Erythroblast (primary cell): ENCODE measurements at regions not wholly inside any gene's neighbourhood (a gene's known extent, or its start where the extent isn't known, plus 50 kb on each side); places are given as distances from the start of the nearest gene placed in this dataset.
"Not testable (repeated sequence)": the region's sequence is repeated elsewhere in the genome, so short reads cannot be mapped to it uniquely, and the experiment has no call there.

Experiments
- DNase-seq, 2 experiments: peaks; one replicate each; lab custom pipeline; 2025; lab: John Stamatoyannopoulos, UW
- GATA1 ChIP-seq: IDR thresholded peaks from 2 replicates; pipeline ENCODE4 v1.6.1; 2011; ENCODE audit warnings: low read depth, mild to moderate bottlenecking, control low read depth, low read length, moderate library complexity
- POLR2A ChIP-seq: IDR thresholded peaks from 2 replicates; pipeline ENCODE4 v1.6.1; 2011; ENCODE audit warnings: mild to moderate bottlenecking, low read length

GRCh38 chr10:42883993-42884983, 101.7 kb downstream of the BMS1 start:
- no peak for DNase-seq
- TF ChIP-seq POLR2A = no peak
- no peak for TF ChIP-seq GATA1

- TF ChIP-seq POLR2A (no peak), GATA1 (no peak)
- DNase-seq = no peak
Observed at GRCh38 chr10:42885491-42886270, 103.1 kb downstream of the BMS1 start.

DNA sequence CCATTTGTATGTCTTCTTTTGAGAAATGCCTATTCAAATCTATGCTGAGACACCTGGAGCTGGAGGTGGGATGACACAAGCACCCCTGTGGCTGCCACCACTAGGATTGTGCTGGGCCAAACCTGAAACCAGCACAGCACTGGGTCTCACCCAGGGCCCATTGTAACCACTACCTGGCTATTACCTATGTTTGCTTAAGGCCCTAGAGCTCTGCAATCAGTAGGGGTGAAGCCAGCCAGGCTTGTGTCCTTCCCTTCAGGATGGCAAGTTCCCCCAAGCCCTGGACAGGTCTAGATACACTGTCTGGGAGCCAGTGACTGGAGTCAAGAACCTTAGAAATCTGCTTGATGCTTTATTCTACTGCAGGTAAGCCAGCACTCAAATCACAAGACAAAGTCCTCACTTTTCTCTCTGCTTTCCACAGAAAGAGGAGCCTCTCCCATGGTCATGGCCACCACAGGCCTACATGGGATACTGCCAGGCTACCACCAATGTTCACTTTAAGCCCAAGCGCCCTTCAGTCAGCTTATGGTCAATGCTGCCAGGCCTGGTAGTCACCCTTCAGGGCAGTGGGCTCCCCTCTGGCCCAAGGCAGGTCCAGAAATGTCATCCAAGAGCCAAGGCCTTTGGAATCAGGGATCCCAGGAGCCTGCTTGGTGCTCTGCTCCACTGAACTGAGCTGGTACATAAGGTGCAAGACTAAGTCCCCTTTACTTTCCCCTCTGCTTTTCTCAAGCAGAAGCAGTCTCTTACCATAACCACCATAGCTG, 105.3 kb downstream of the BMS1 start:
- no peak for DNase-seq
- no peak for TF ChIP-seq POLR2A
- no peak for TF ChIP-seq GATA1

DNA sequence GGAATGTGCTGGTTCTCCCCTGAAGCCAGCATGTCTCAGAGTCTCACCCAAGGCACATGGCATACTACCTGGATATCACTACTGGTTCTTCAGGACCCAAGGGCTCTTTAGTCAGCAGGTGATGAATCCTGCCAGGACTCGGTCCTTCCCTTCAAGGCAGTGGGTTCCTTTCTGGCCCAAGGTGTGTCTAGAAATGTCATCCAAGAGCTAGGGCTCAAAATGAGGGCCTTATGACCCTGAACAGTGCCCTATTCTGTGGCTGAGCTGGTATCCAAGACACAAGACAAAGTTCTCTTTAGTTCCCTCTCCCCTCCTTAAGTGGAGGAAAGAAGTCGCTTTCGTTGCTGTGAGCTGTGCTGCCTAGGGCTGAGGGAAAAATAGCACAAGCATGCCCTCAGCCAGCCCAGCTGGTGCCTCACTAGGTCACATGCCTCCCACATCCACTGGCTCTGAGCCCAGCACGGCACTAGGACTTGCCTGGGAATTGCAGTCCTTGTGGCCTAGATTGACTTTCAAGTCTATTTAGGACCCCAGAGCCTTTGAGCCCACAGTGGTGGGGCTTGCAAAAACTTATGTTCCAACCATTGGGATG, 106.0 kb downstream of the BMS1 start:
- DNase-seq = no peak

GRCh38 chr10:42896735-42897134, 114.1 kb downstream of the BMS1 start:
- DNase-seq = no peak
- TF ChIP-seq POLR2A (no peak), GATA1 (no peak)

More for the DNA sequence above, 106.0 kb downstream of the BMS1 start:
- no peak for TF ChIP-seq POLR2A
- no peak for TF ChIP-seq GATA1

- DNase-seq = no peak
- TF ChIP-seq POLR2A (no peak), GATA1 (no peak)
Observed at GRCh38 chr10:42898037-42898960, 115.7 kb downstream of the BMS1 start.

DNA sequence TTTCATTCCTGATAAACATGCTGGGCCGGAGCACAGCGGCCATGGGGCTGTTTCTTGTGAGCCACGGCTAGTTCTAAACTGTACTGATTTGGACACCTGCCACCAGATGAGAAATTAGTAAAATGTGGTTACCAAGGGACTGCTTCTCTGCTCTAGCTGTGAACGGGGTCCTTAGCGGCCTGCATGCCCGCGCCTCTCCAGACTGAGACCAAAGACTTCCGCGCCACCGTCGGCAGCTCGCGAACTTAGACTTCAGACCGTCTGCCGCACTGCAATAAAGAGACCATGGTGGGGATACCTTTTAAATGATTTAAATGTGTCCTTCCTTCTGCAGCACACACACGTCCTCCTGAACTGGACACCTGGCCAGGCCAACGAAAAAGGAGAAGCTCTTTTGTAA, 116.4 kb downstream of the BMS1 start:
- TF ChIP-seq GATA1 = no peak
- TF ChIP-seq POLR2A = no peak
- DNase-seq = no peak

GRCh38 chr10:42900346-42900745, 117.8 kb downstream of the BMS1 start:
- not testable (repeated sequence) for DNase-seq

- DNase-seq = no peak
- no peak for TF ChIP-seq POLR2A
- no peak for TF ChIP-seq GATA1
Observed at GRCh38 chr10:42911359-42911758, 128.8 kb downstream of the BMS1 start.

DNA sequence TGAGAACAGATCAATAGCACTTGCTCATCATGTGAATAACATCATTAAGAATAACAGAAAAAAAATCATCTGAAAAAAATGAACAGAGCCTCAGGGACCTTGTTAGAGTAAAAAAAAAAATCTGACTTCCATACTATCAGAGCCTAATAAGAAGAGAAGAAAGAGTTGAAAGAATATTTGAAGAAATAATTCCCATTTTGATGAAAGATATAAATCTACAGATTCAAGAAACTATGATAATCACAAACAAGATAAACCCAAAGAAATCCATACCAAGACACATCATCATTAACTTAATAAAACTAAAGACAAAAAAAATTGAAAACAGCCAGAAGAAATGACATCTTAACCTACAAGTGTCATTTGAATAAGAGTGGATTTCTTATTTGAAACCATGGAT, 134.4 kb downstream of the BMS1 start:
- no peak for DNase-seq
- no peak for TF ChIP-seq POLR2A
- TF ChIP-seq GATA1 = no peak

GRCh38 chr10:42917821-42918220, 135.2 kb downstream of the BMS1 start:
- no peak for DNase-seq
- TF ChIP-seq GATA1 = no peak
- TF ChIP-seq POLR2A = no peak

DNA sequence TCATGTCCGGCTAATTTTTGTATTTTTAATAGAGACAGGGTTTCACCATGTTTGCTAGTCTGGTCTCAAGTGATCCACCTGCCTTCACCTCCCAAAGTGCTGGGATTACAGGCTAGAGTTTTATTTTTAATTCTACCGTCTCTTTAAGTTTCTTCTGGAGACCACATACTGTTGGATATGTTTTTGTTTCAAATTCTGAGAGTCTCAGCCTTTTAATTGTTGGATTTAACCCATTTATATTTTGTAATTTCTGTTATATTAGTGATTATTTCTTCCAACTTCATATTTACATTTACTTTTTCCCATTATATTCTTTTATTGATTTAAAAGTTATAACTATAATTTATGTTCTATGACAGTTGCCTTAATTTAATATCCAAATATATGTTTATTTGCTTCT, 139.4 kb downstream of the BMS1 start:
- DNase-seq = no peak
- TF ChIP-seq GATA1 = no peak
- TF ChIP-seq POLR2A = no peak
